ENCODE measurements at regions not wholly inside any gene's neighbourhood (a gene's known extent, or its start where the extent isn't known, plus 50 kb on each side); places are given as distances from the start of the nearest gene placed in this dataset.
"Not testable (repeated sequence)": the region's sequence is repeated elsewhere in the genome, so short reads cannot be mapped to it uniquely, and the experiment has no call there.

GRCh38 chr14:26655128-26655527 is 57.3 kb upstream of the NOVA1 start:
- no peak for TF ChIP-seq POLR2A (IDR thresholded peaks at IDR 0.05; ENCODE audit: low read depth, low read length)
- no peak for DNase-seq (ENCODE audit: insufficient read length, low spot score)
- FAIRE-seq = no peak

- FAIRE-seq = no peak
- TF ChIP-seq POLR2A (IDR thresholded peaks at IDR 0.05; ENCODE audit: low read depth, low read length) = no peak
- DNase-seq (ENCODE audit: insufficient read length, low spot score) = no peak
These were observed 65.7 kb upstream of the NOVA1 start for GRCh38 chr14:26663506-26663905.

- not testable (repeated sequence) for FAIRE-seq; DNase-seq (ENCODE audit: insufficient read length, low spot score)
These were observed 81.0 kb upstream of the NOVA1 start for GRCh38 chr14:26678732-26679420.

- FAIRE-seq (no peak), DNase-seq (ENCODE audit: insufficient read length, low spot score) (no peak)
- no peak for TF ChIP-seq POLR2A (IDR thresholded peaks at IDR 0.05; ENCODE audit: low read depth, low read length)
These were observed 87.6 kb upstream of the NOVA1 start for GRCh38 chr14:26685401-26685800.

GRCh38 chr14:26687301-26687837 is 89.5 kb upstream of the NOVA1 start:
- no peak for TF ChIP-seq POLR2A (IDR thresholded peaks at IDR 0.05; ENCODE audit: low read depth, low read length)
- no peak for FAIRE-seq
- no peak for DNase-seq (ENCODE audit: insufficient read length, low spot score)

- DNase-seq (ENCODE audit: insufficient read length, low spot score) = no peak
- FAIRE-seq = no peak
- TF ChIP-seq POLR2A (IDR thresholded peaks at IDR 0.05; ENCODE audit: low read depth, low read length) = no peak
These were observed 96.7 kb upstream of the NOVA1 start for GRCh38 chr14:26694521-26694920.

- no peak for DNase-seq (ENCODE audit: insufficient read length, low spot score)
- no peak for TF ChIP-seq POLR2A (IDR thresholded peaks at IDR 0.05; ENCODE audit: low read depth, low read length)
- FAIRE-seq = no peak
These were observed 104.9 kb upstream of the NOVA1 start for GRCh38 chr14:26702721-26703230.

GRCh38 chr14:26703686-26704366 is 106.0 kb upstream of the NOVA1 start:
- FAIRE-seq = no peak

GRCh38 chr14:26707234-26707633 is 109.4 kb upstream of the NOVA1 start:
- TF ChIP-seq POLR2A (IDR thresholded peaks at IDR 0.05; ENCODE audit: low read depth, low read length) = no peak
- FAIRE-seq (no peak), DNase-seq (ENCODE audit: insufficient read length, low spot score) (no peak)

More at GRCh38 chr14:26703686-26704366, 106.0 kb upstream of the NOVA1 start:
- DNase-seq (ENCODE audit: insufficient read length, low spot score) = no peak
- TF ChIP-seq POLR2A (IDR thresholded peaks at IDR 0.05; ENCODE audit: low read depth, low read length) = no peak

GRCh38 chr14:26709019-26709418 is 111.2 kb upstream of the NOVA1 start:
- FAIRE-seq (no peak), DNase-seq (ENCODE audit: insufficient read length, low spot score) (no peak)
- no peak for TF ChIP-seq POLR2A (IDR thresholded peaks at IDR 0.05; ENCODE audit: low read depth, low read length)

- TF ChIP-seq POLR2A (IDR thresholded peaks at IDR 0.05; ENCODE audit: low read depth, low read length) = no peak
- DNase-seq (ENCODE audit: insufficient read length, low spot score) = no peak
- FAIRE-seq = no peak
These were observed 121.7 kb upstream of the NOVA1 start for GRCh38 chr14:26719514-26719913.

GRCh38 chr14:26722258-26722657 is 124.4 kb upstream of the NOVA1 start:
- no peak for FAIRE-seq
- no peak for TF ChIP-seq POLR2A (IDR thresholded peaks at IDR 0.05; ENCODE audit: low read depth, low read length)
- DNase-seq (ENCODE audit: insufficient read length, low spot score) = no peak

GRCh38 chr14:26729851-26730250 is 132.0 kb upstream of the NOVA1 start:
- no peak for FAIRE-seq
- DNase-seq (ENCODE audit: insufficient read length, low spot score) = no peak
- no peak for TF ChIP-seq POLR2A (IDR thresholded peaks at IDR 0.05; ENCODE audit: low read depth, low read length)

- FAIRE-seq = no peak
These were observed 133.2 kb upstream of the NOVA1 start for GRCh38 chr14:26730929-26731618.

More at GRCh38 chr14:26730929-26731618, 133.2 kb upstream of the NOVA1 start:
- DNase-seq (ENCODE audit: insufficient read length, low spot score) = peak; percentile 1
- TF ChIP-seq POLR2A (IDR thresholded peaks at IDR 0.05; ENCODE audit: low read depth, low read length) = no peak

Measured in H54 (cell line).